ENCODE measurements at regions not wholly inside any gene's neighbourhood (a gene's known extent, or its start where the extent isn't known, plus 50 kb on each side); places are given as distances from the start of the nearest gene placed in this dataset.

GRCh38 chr13:63167699-63168337 is 1752.2 kb upstream of the PCDH20 start:
- no peak for DNase-seq

- no peak for DNase-seq
Measured at GRCh38 chr13:63166345-63166744, 1750.7 kb upstream of the PCDH20 start.

GRCh38 chr13:63163903-63164302 is 1748.3 kb upstream of the PCDH20 start:
- DNase-seq: no peak

GRCh38 chr13:63161219-63161618 is 1745.6 kb upstream of the PCDH20 start:
- no peak for DNase-seq

- DNase-seq: no peak
Measured at GRCh38 chr13:63156816-63157215, 1741.2 kb upstream of the PCDH20 start.

GRCh38 chr13:63149375-63149774 is 1733.7 kb upstream of the PCDH20 start:
- DNase-seq: no peak

- no peak for DNase-seq
Measured at GRCh38 chr13:63139277-63139676, 1723.6 kb upstream of the PCDH20 start.

GRCh38 chr13:63129995-63130394 is 1714.3 kb upstream of the PCDH20 start:
- DNase-seq: no peak

- no peak for DNase-seq
Measured at GRCh38 chr13:63128716-63129115, 1713.1 kb upstream of the PCDH20 start.

- DNase-seq: no peak
Measured at GRCh38 chr13:63124863-63125262, 1709.2 kb upstream of the PCDH20 start.

- DNase-seq: no peak
Measured at GRCh38 chr13:63120883-63121282, 1705.2 kb upstream of the PCDH20 start.

- DNase-seq: no peak
Measured at GRCh38 chr13:63117710-63118109, 1702.1 kb upstream of the PCDH20 start.

- no peak for DNase-seq
Measured at GRCh38 chr13:63112799-63113395, 1697.2 kb upstream of the PCDH20 start.

GRCh38 chr13:63110466-63110865 is 1694.8 kb upstream of the PCDH20 start:
- DNase-seq: no peak

GRCh38 chr13:63107179-63107943 is 1691.7 kb upstream of the PCDH20 start:
- DNase-seq: no peak

GRCh38 chr13:63094717-63095116 is 1679.1 kb upstream of the PCDH20 start:
- no peak for DNase-seq

GRCh38 chr13:63093907-63094469 is 1678.3 kb upstream of the PCDH20 start:
- DNase-seq: no peak

- DNase-seq: no peak
Measured at GRCh38 chr13:63092456-63092855, 1676.8 kb upstream of the PCDH20 start.

- no peak for DNase-seq
Measured at GRCh38 chr13:63090524-63090923, 1674.9 kb upstream of the PCDH20 start.

GRCh38 chr13:63088226-63088625 is 1672.6 kb upstream of the PCDH20 start:
- DNase-seq: no peak

- DNase-seq: no peak
Measured at GRCh38 chr13:63086286-63086685, 1670.6 kb upstream of the PCDH20 start.

- DNase-seq: no peak
Measured at GRCh38 chr13:63085851-63086250, 1670.2 kb upstream of the PCDH20 start.

Measured in amygdala (tissue), 56 donors.